ENCODE measurements at regions not wholly inside any gene's neighbourhood (a gene's known extent, or its start where the extent isn't known, plus 50 kb on each side); places are given as distances from the start of the nearest gene placed in this dataset.

DNA sequence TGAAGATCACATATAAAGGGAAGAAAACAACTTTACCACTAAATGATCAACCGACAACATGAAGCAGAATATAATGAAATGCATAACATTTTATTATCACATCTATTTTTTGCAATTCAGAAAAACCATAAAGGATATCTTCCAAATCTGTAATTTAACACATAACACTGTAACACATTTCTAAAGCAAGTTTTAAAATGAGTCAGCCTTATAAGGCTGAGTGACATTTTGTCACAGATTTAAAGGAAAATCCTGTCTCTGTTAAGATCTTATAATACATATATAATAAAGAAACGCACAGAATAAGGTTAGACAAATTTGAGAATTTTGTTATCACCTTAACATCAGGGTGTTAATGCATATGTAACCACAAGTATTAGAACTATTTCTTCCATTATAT is 198.4 kb upstream of the RASA1 start:
- no peak for DNase-seq

DNA sequence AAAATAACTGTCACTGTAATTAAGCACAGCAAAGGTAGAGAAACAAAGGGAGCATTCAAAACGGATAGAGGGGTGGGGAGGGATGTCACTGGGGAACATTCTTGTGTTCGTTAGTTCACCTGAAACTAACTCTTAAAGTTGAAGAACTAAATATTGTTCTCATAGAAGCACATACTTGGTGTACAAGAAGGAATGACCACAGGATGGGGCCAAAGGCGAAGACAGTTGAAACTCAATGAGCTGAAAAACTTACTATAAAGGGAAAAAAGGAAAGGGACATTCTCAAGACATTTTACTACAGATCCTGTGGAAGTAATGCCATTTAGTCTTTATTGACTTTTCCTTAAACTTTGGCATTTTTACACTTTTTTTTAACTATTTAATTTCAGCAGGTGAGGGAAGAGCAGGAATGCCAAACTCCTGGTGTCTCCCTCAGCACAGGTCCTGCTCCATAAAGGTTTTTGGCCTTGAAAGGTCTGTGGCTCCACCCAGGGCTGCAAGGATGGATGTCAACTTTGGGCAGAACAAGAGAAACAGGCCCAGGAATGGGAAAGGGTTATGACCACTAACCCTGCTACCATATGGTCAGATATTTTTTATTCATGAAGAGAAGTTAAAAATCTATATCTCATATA is 197.6 kb upstream of the RASA1 start:
- no peak for DNase-seq

GRCh38 chr5:87074072-87074471 is 193.6 kb upstream of the RASA1 start:
- DNase-seq: no peak

GRCh38 chr5:87074934-87075541 is 192.6 kb upstream of the RASA1 start:
- no peak for DNase-seq

- DNase-seq: no peak
Measured at GRCh38 chr5:87076411-87076810, 191.3 kb upstream of the RASA1 start.

- DNase-seq: no peak
Measured at GRCh38 chr5:87076931-87077330, 190.8 kb upstream of the RASA1 start.

GRCh38 chr5:87079219-87079618 is 188.5 kb upstream of the RASA1 start:
- no peak for DNase-seq

GRCh38 chr5:87081016-87081415 is 186.7 kb upstream of the RASA1 start:
- DNase-seq: no peak

DNA sequence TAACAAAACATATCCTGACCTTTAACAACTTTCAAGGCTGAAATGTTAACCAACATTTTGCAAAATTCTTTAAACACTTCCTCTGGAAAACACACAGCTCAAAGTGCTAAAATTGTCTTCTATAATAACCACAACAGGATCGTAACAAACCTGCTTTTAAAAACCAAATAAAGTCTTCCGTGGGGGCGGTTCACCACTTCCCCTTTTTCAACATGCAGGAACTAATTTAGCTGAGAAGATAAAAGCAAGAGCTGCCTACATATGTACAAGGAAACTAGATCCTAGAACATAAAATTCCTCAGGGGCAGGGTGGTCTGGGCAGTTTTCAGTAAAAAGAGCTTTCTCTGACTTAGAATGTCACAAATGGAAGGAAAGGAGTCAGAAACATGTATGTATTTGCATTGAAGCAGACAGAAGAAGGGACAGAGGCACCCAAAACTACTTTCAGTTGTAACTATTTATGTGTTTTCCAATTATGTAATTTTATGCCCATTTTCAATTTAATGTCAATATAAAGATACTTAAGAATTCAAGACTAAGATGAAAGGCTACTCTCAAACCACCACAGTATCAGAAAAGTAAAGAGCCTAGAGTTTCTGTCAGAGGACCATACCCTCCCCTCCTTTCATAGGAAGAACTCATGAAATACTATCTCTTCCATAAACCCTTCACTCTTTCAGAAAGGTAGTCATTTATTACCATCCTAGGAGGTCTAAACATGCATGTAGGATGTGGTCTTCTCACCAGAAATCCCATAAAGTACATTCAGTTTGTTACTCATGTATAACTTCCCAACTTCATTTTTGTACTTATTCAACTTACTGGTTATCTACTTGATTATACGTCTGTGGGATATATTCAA is 185.9 kb upstream of the RASA1 start:
- no peak for DNase-seq

DNA sequence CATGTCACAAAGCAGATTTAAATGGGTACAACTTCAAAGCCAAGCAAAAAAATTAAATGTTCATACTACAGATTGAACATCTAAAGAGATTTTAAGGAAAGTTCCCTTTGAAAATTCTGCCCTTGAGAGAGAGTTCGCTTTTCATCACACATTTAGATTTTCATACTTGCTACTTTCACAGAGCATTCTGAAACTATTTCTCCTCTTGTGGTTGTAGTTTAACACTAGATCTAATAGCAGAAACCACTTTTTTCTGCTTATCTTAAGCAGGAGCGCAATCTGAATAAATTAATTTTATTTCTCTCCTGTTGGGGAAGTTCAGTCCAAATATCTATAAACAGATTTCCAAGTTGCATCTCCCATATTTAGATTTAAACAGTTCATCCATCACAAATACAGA is 173.3 kb upstream of the RASA1 start:
- DNase-seq: no peak

GRCh38 chr5:87094833-87095232 is 172.8 kb upstream of the RASA1 start:
- DNase-seq: no peak

- DNase-seq: no peak
Measured at GRCh38 chr5:87095787-87096186, 171.9 kb upstream of the RASA1 start.

GRCh38 chr5:87097664-87098063 is 170.0 kb upstream of the RASA1 start:
- DNase-seq: no peak

- DNase-seq: no peak
Measured at GRCh38 chr5:87099291-87099839, 168.3 kb upstream of the RASA1 start.

DNA sequence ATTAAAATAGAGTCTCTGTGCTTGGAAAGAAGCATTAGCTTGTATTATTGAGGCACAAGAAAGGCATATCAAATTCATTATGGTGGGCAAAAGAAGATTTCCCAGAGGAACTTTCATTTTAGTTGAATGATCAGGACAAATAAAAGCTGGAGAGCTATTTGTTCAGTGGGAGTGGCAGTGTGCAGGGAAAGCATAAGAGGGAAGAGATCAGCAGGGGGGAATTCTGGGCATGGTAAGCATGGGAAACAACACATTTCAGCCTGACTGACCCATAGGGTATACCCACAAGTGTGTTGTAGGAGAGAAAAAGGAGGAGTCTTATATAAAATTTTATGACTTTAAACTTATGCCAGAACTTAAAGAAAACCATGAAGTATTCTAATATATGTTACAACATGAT is 167.7 kb upstream of the RASA1 start:
- no peak for DNase-seq

GRCh38 chr5:87101321-87101720 is 166.4 kb upstream of the RASA1 start:
- no peak for DNase-seq

GRCh38 chr5:87102841-87103240 is 164.8 kb upstream of the RASA1 start:
- DNase-seq: no peak

- DNase-seq: no peak
Measured at GRCh38 chr5:87103616-87104287, 163.9 kb upstream of the RASA1 start.

DNA sequence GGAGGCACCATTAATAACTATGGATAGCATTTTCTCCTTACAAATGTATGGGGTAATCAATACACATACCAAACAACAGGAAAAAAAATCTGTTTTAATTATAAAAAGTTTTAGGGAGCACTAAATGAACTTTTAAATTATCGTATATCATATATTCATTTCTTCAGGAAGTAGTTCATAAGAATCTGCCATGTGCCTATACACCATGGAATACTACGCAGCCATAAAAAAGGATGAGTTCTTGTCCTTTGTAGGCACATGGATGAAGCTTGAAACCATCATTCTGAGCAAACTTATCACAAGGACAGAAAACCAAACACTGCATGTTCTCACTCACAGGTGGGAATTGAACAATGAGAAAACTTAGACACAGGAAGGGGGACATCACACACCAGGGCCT is 162.1 kb upstream of the RASA1 start:
- DNase-seq: no peak

- DNase-seq: no peak
Measured at GRCh38 chr5:87109746-87110145, 157.9 kb upstream of the RASA1 start.

DNA sequence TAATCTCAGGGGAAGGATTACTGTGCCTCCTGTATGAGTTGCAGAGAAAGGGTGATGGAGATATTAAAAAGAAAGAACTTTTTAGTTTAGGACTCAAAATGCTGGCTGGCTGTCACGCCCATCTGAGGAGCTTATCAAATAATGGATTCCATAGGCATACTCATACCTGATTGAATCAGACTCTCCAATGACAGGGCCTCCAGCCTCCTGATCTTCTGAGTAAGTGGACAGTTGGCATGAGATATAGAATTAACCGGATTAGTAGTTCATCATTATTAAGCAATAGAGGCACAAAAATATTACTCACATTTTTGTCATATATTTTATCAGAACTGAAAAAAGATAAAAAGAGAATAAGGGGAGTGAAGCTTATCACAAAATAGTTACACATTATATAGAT is 157.0 kb upstream of the RASA1 start:
- no peak for DNase-seq

GRCh38 chr5:87113861-87114260 is 153.8 kb upstream of the RASA1 start:
- no peak for DNase-seq

- DNase-seq: no peak
Measured at GRCh38 chr5:87114631-87115030, 153.1 kb upstream of the RASA1 start.
